Esophagus muscularis mucosa (tissue), 4 donors: ENCODE measurements at regions not wholly inside any gene's neighbourhood (a gene's known extent, or its start where the extent isn't known, plus 50 kb on each side); places are given as distances from the start of the nearest gene placed in this dataset.
"Not testable (repeated sequence)": the region's sequence is repeated elsewhere in the genome, so short reads cannot be mapped to it uniquely, and the experiment has no call there.

ENCODE experiments used
- DNase-seq: peaks from one replicate; pipeline ENCODE4 v3.0.0-alpha.2; 2017; ENCODE audit errors: extremely low spot score
- H3K27ac ChIP-seq, 4 donors: fragments of 200-600 bp; sonication (generic); replicated peaks in 1 of 4; 1 replicate in 3 of 4; 2 replicates in 1 of 4; pipeline ENCODE4 v1.5.1; 2016 to 2019; ENCODE audit warnings: mild to moderate bottlenecking in 1 of 4
- H3K27me3 ChIP-seq, 4 donors: fragments of 200-600 bp; sonication (generic); one replicate each; pipeline versions ENCODE4 v1.5.1 to v1.6.0; 2016 to 2019
- H3K36me3 ChIP-seq, 4 donors: fragments of 200-600 bp; sonication (generic); one replicate each; pipeline ENCODE4 v1.5.1; 2016 to 2019
- H3K4me1 ChIP-seq, 4 donors: fragments of 200-600 bp; sonication (generic); one replicate each; pipeline ENCODE4 v1.5.1; 2016 to 2019
- H3K4me3 ChIP-seq, 4 donors: fragments of 200-600 bp; sonication (generic); 1 replicate in 2 of 4; 2 replicates in 2 of 4; pipeline ENCODE4 v1.5.1; 2016 to 2019; ENCODE audit warnings: mild to moderate bottlenecking in 4 of 4, moderate library complexity in 1 of 4
- H3K9me3 ChIP-seq, 4 donors: fragments of 200-600 bp; sonication (generic); 1 replicate in 3 of 4; 2 replicates in 1 of 4; pipeline ENCODE4 v1.5.1; 2016 to 2019
- CTCF ChIP-seq, 3 experiments: fragments of 200-600 bp in 2 of 3; fragments of 450-650 bp in 1 of 3; sonication (generic) in 2 of 3; IDR thresholded peaks; one replicate each; pipeline ENCODE4 v1.5.1; 2017 to 2019; ENCODE audit warnings: antibody characterized with exemption in 3 of 3, mild to moderate bottlenecking in 2 of 3, moderate library complexity in 1 of 3
- EP300 ChIP-seq: sonication (generic); formaldehyde crosslinking; IDR thresholded peaks from one replicate; pipeline ENCODE4 v1.6.1; 2017; ENCODE audit warnings: antibody characterized with exemption
- POLR2A ChIP-seq: fragments of 450-650 bp; IDR thresholded peaks from one replicate; pipeline ENCODE4 v1.6.1; 2017; ENCODE audit warnings: antibody characterized with exemption, moderate library complexity, mild to moderate bottlenecking, low read depth
- POLR2AphosphoS5 ChIP-seq, 2 donors: sonication (generic); formaldehyde crosslinking; IDR thresholded peaks; one replicate each; pipeline ENCODE4 v1.6.1; 2017; ENCODE audit warnings: antibody characterized with exemption in 2 of 2
- WGBS: methylation state at CpG from one replicate; pipeline ENCODE4 v1.1.5; 2018; 5-methylcytosine and 5-hydroxymethylcytosine counted together
- intact Hi-C: fragments of 100-400 bp; cut with DNase I; formaldehyde crosslinking; loops from one replicate; pipeline ENCODE4 v1.15.1; 2023

GRCh38 chr14:40987481-40987880 lies 619.2 kb upstream of the LRFN5 start:
- no peak overlapping the region for H3K27ac ChIP-seq
- TF ChIP-seq POLR2AphosphoS5 (IDR thresholded peaks at IDR 0.05) (no peak), POLR2A (no peak), CTCF (IDR thresholded peaks at IDR 0.05) (no peak), EP300 (no peak)
- 91% methylated on average over 3 of the region's 3 CpGs for WGBS
- no peaks in the 10 kb centered on the region for H3K27me3 ChIP-seq
- H3K9me3 ChIP-seq = peaks cover 0 to 6% (median 0%) of the 10 kb centered on the region in 4 donors
- H3K4me3 ChIP-seq = no peak overlapping the region
- H3K36me3 ChIP-seq = no peaks in the 10 kb centered on the region
- intact Hi-C loops = no loop called here
- DNase-seq = no peak
- H3K4me1 ChIP-seq = no peaks in the 10 kb centered on the region

- 93% methylated on average over 1 of the region's 1 CpG for WGBS
- no peak overlapping the region for H3K4me3 ChIP-seq
- intact Hi-C loops = no loop called here
- peaks cover 0 to 6% (median 0%) of the 10 kb centered on the region in 4 donors for H3K9me3 ChIP-seq
- TF ChIP-seq CTCF (IDR thresholded peaks at IDR 0.05) (no peak), EP300 (no peak), POLR2A (no peak), POLR2AphosphoS5 (IDR thresholded peaks at IDR 0.05) (no peak)
- no peaks in the 10 kb centered on the region for H3K27me3 ChIP-seq
- no peak for DNase-seq
- no peaks in the 10 kb centered on the region for H3K36me3 ChIP-seq
- no peak overlapping the region for H3K27ac ChIP-seq
- no peaks in the 10 kb centered on the region for H3K4me1 ChIP-seq
Observed at GRCh38 chr14:40986655-40987054, 620.0 kb upstream of the LRFN5 start.

- Histone ChIP-seq H3K4me3 (no peak overlapping the region), H3K4me1 (no peaks in the 10 kb centered on the region), H3K9me3 (no peaks in the 10 kb centered on the region), H3K27ac (no peak overlapping the region), H3K27me3 (no peaks in the 10 kb centered on the region), H3K36me3 (no peaks in the 10 kb centered on the region)
- WGBS = 56% methylated on average over 4 of the region's 4 CpGs
- TF ChIP-seq POLR2A (no peak), EP300 (no peak), CTCF (IDR thresholded peaks at IDR 0.05) (no peak)
- intact Hi-C loops = no loop called here
- DNase-seq = no peak
Observed at GRCh38 chr14:40985584-40985983, 621.1 kb upstream of the LRFN5 start.

GRCh38 chr14:40983604-40984003 lies 623.1 kb upstream of the LRFN5 start:
- H3K36me3 ChIP-seq = no peaks in the 10 kb centered on the region
- WGBS = 60% methylated on average over 3 of the region's 3 CpGs
- intact Hi-C loops = no loop called here
- H3K4me3 ChIP-seq = no peak overlapping the region
- TF ChIP-seq POLR2AphosphoS5 (IDR thresholded peaks at IDR 0.05) (no peak), POLR2A (no peak), CTCF (IDR thresholded peaks at IDR 0.05) (no peak), EP300 (no peak)
- DNase-seq = no peak
- H3K9me3 ChIP-seq = no peaks in the 10 kb centered on the region
- no peaks in the 10 kb centered on the region for H3K27me3 ChIP-seq
- H3K4me1 ChIP-seq = no peaks in the 10 kb centered on the region
- H3K27ac ChIP-seq = no peak overlapping the region

GRCh38 chr14:40981247-40981646 lies 625.4 kb upstream of the LRFN5 start:
- 74% methylated on average over 3 of the region's 3 CpGs for WGBS
- Histone ChIP-seq H3K9me3 (no peaks in the 10 kb centered on the region), H3K4me1 (no peaks in the 10 kb centered on the region), H3K36me3 (no peaks in the 10 kb centered on the region), H3K27ac (no peak overlapping the region), H3K4me3 (no peak overlapping the region), H3K27me3 (no peaks in the 10 kb centered on the region)
- TF ChIP-seq POLR2A (no peak), EP300 (no peak), CTCF (IDR thresholded peaks at IDR 0.05) (no peak), POLR2AphosphoS5 (IDR thresholded peaks at IDR 0.05) (no peak)
- intact Hi-C loops = no loop called here
- DNase-seq = no peak

- 78% methylated on average over 2 of the region's 2 CpGs for WGBS
- H3K36me3 ChIP-seq, H3K27ac ChIP-seq, DNase-seq, H3K27me3 ChIP-seq, H3K9me3 ChIP-seq, H3K4me3 ChIP-seq, intact Hi-C loops, H3K4me1 ChIP-seq: not testable (repeated sequence)
Observed at GRCh38 chr14:40960257-40960656, 646.4 kb upstream of the LRFN5 start.
